Limb (tissue), 2 donors: ENCODE measurements at regions not wholly inside any gene's neighbourhood (a gene's known extent, or its start where the extent isn't known, plus 50 kb on each side); places are given as distances from the start of the nearest gene placed in this dataset.

Source experiments
- DNase-seq, 2 donors: peaks; one replicate each; pipeline ENCODE4 v3.0.0-alpha.2; 2016; ENCODE audit errors: extremely low spot score in 2 of 2

GRCh38 chr3:164278550-164278949, 799.7 kb downstream of the SI start:
- no peak for DNase-seq

GRCh38 chr3:164267053-164267452, 811.2 kb downstream of the SI start:
- no peak for DNase-seq

- DNase-seq = no peak
Measured at GRCh38 chr3:164250923-164251322, 827.4 kb downstream of the SI start.

- no peak for DNase-seq
Measured at GRCh38 chr3:164236851-164237250, 841.4 kb downstream of the SI start.

- no peak for DNase-seq
Measured at GRCh38 chr3:164235289-164236028, 842.8 kb downstream of the SI start.

- no peak for DNase-seq
Measured at GRCh38 chr3:164233951-164234350, 844.3 kb downstream of the SI start.

- DNase-seq = no peak
Measured at GRCh38 chr3:164231718-164232117, 846.6 kb downstream of the SI start.

- no peak for DNase-seq
Measured at GRCh38 chr3:164230385-164231094, 847.8 kb downstream of the SI start.

- no peak for DNase-seq
Measured at GRCh38 chr3:164224126-164224525, 854.2 kb downstream of the SI start.

- no peak for DNase-seq
Measured at GRCh38 chr3:164222197-164222596, 856.1 kb downstream of the SI start.

GRCh38 chr3:164221297-164221696, 857.0 kb downstream of the SI start:
- no peak for DNase-seq

- DNase-seq = no peak
Measured at GRCh38 chr3:164209363-164209762, 868.9 kb downstream of the SI start.

GRCh38 chr3:164208821-164209220, 869.5 kb downstream of the SI start:
- DNase-seq = no peak

GRCh38 chr3:164208048-164208447, 870.2 kb downstream of the SI start:
- DNase-seq = no peak

GRCh38 chr3:164200053-164200823, 878.1 kb downstream of the SI start:
- no peak for DNase-seq

- no peak for DNase-seq
Measured at GRCh38 chr3:164196477-164196876, 881.8 kb downstream of the SI start.

- no peak for DNase-seq
Measured at GRCh38 chr3:164194842-164195241, 883.5 kb downstream of the SI start.

GRCh38 chr3:164192974-164193373, 885.3 kb downstream of the SI start:
- DNase-seq = no peak

- DNase-seq = no peak
Measured at GRCh38 chr3:164190566-164190965, 887.7 kb downstream of the SI start.

GRCh38 chr3:164186095-164186494, 892.2 kb downstream of the SI start:
- no peak for DNase-seq

- no peak for DNase-seq
Measured at GRCh38 chr3:164179110-164179774, 899.1 kb downstream of the SI start.

- no peak for DNase-seq
Measured at GRCh38 chr3:164174059-164174458, 904.2 kb downstream of the SI start.
